ENCODE measurements at regions not wholly inside any gene's neighbourhood (a gene's known extent, or its start where the extent isn't known, plus 50 kb on each side); places are given as distances from the start of the nearest gene placed in this dataset.

DNA sequence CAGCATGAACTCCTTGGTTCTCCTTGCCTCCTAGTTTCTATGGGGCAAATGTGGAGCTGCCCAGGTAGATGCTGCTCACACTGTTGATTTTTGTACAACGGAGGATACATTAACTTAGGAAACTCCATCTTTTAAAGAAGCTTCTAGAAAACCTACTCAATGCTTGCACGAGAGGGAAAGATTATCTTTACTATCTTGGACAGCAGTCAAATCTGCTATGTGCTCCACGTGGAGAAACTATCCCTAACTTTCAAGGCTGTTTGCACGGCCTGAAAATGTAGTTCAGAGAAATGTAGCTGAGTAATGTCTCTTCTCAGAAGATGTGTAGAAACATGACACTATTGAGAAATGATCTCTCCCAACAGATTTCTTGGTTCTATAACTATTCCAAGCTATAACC lies 1530.9 kb upstream of the PABPC4L start:
- ChIA-PET CTCF (no interaction called here), POLR2A (no interaction called here)
- Histone ChIP-seq H3K27me3 (ENCODE audit: control insufficient read depth, insufficient read depth, low read length) (no peaks in the 10 kb centered on the region), H3K36me3 (ENCODE audit: control insufficient read depth, insufficient read depth, low read length) (no peaks in the 10 kb centered on the region), H3K27ac (ENCODE audit: low read length) (no peak overlapping the region), H3K4me1 (ENCODE audit: control insufficient read depth, insufficient read depth, low read length) (no peaks in the 10 kb centered on the region), H3K4me3 (ENCODE audit: low read depth in 2 of 2, low read length in 2 of 2) (no peak overlapping the region), H3K9me3 (ENCODE audit: control insufficient read depth, insufficient read depth, low read depth, low read length) (no peaks in the 10 kb centered on the region)
- DNase-seq (ENCODE audit: low read depth, low spot score), result no peak
- no peak for ATAC-seq
- no TSS peak for BruUV-seq (replicated peaks)
- in situ Hi-C loops (cut with HindIII; ENCODE audit: low pct_unique_long_range_greater_than_20kb, low sequenced_read_pairs) (no loop called here), intact Hi-C loops (cut with micrococcal nuclease; ENCODE audit: unreplicated experiment) (no loop called here)
- no peak for TF ChIP-seq TCF7L2 (IDR thresholded peaks at IDR 0.05; ENCODE audit: low read depth, low read length)
- TF ChIP-seq, protein P1, sequence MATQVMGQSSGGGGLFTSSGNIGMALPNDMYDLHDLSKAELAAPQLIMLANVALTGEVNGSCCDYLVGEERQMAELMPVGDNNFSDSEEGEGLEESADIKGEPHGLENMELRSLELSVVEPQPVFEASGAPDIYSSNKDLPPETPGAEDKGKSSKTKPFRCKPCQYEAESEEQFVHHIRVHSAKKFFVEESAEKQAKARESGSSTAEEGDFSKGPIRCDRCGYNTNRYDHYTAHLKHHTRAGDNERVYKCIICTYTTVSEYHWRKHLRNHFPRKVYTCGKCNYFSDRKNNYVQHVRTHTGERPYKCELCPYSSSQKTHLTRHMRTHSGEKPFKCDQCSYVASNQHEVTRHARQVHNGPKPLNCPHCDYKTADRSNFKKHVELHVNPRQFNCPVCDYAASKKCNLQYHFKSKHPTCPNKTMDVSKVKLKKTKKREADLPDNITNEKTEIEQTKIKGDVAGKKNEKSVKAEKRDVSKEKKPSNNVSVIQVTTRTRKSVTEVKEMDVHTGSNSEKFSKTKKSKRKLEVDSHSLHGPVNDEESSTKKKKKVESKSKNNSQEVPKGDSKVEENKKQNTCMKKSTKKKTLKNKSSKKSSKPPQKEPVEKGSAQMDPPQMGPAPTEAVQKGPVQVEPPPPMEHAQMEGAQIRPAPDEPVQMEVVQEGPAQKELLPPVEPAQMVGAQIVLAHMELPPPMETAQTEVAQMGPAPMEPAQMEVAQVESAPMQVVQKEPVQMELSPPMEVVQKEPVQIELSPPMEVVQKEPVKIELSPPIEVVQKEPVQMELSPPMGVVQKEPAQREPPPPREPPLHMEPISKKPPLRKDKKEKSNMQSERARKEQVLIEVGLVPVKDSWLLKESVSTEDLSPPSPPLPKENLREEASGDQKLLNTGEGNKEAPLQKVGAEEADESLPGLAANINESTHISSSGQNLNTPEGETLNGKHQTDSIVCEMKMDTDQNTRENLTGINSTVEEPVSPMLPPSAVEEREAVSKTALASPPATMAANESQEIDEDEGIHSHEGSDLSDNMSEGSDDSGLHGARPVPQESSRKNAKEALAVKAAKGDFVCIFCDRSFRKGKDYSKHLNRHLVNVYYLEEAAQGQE (IDR thresholded peaks at IDR 0.05; ENCODE audit: insufficient read depth in 1 of 2, low read depth in 2 of 2, low read length in 1 of 2), result peak in 1 of 2 experiments; percentile 59; a peak in 2 of 4 replicates

DNA sequence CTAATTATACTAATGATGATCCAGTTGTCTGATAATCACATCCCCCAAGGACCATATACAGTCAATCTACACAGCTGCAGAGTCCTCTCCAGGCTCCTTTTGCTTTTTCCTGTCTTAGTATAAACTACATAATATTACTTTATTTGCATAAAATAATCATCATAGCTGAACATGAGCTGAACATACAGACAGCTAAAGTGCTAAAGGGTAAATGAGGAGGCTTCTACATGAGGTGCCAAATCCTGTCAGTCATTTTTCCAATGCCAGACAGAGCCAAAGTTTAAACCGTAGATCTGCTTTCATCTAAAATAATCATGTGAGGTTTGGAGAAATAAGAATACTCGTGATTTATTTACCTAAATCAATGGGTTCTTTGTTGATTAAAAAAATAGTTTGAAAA lies 1530.1 kb upstream of the PABPC4L start:
- ChIA-PET POLR2A (no interaction called here), CTCF (no interaction called here)
- Histone ChIP-seq H3K4me1 (ENCODE audit: control insufficient read depth, insufficient read depth, low read length) (no peaks in the 10 kb centered on the region), H3K27ac (ENCODE audit: low read length) (no peak overlapping the region), H3K9me3 (ENCODE audit: control insufficient read depth, insufficient read depth, low read depth, low read length) (no peaks in the 10 kb centered on the region), H3K27me3 (ENCODE audit: control insufficient read depth, insufficient read depth, low read length) (no peaks in the 10 kb centered on the region), H3K36me3 (ENCODE audit: control insufficient read depth, insufficient read depth, low read length) (no peaks in the 10 kb centered on the region), H3K4me3 (ENCODE audit: low read depth in 2 of 2, low read length in 2 of 2) (no peak overlapping the region)
- TF ChIP-seq TCF7L2 (IDR thresholded peaks at IDR 0.05; ENCODE audit: low read depth, low read length) (no peak), POLR2AphosphoS5 (IDR thresholded peaks at IDR 0.05; ENCODE audit: low read depth, low read length) (no peak), SIN3A (IDR thresholded peaks at IDR 0.05; ENCODE audit: borderline replicate concordance, insufficient read depth, low read depth, low read length) (no peak)
- TF ChIP-seq, protein P1 (IDR thresholded peaks at IDR 0.05; ENCODE audit: insufficient read depth in 1 of 2, low read depth in 2 of 2, low read length in 1 of 2), result no peak
- TF ChIP-seq, protein P2, sequence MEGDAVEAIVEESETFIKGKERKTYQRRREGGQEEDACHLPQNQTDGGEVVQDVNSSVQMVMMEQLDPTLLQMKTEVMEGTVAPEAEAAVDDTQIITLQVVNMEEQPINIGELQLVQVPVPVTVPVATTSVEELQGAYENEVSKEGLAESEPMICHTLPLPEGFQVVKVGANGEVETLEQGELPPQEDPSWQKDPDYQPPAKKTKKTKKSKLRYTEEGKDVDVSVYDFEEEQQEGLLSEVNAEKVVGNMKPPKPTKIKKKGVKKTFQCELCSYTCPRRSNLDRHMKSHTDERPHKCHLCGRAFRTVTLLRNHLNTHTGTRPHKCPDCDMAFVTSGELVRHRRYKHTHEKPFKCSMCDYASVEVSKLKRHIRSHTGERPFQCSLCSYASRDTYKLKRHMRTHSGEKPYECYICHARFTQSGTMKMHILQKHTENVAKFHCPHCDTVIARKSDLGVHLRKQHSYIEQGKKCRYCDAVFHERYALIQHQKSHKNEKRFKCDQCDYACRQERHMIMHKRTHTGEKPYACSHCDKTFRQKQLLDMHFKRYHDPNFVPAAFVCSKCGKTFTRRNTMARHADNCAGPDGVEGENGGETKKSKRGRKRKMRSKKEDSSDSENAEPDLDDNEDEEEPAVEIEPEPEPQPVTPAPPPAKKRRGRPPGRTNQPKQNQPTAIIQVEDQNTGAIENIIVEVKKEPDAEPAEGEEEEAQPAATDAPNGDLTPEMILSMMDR (IDR thresholded peaks at IDR 0.05), result no peak
- ATAC-seq (no peak), DNase-seq (ENCODE audit: low read depth, low spot score) (no peak)
- in situ Hi-C loops (cut with HindIII; ENCODE audit: low pct_unique_long_range_greater_than_20kb, low sequenced_read_pairs), result no loop called here
- intact Hi-C loops (cut with micrococcal nuclease; ENCODE audit: unreplicated experiment), result no loop called here
- no TSS peak for BruUV-seq (replicated peaks)

All from Panc1 (cell line).